Activated CD4-positive, alpha-beta memory T cell treated with anti-CD3 and anti-CD28 coated beads for 36 hours (primary cell): ENCODE measurements at regions not wholly inside any gene's neighbourhood (a gene's known extent, or its start where the extent isn't known, plus 50 kb on each side); places are given as distances from the start of the nearest gene placed in this dataset. TPM values are rescaled to one million over a fixed set of nuclear protein-coding genes. Genes with fewer than 3 reads are reported as not detected.

Source experiments
- CTCF ChIA-PET: fragments of 350-600 bp; sonication (Branson Sonifier 250); formaldehyde crosslinking; loops from one replicate; lab custom pipeline; 2021; ENCODE audit warnings: antibody characterized with exemption, inconsistent platforms; lab: Charles Lee
- POLR2A ChIA-PET: fragments of 350-600 bp; sonication (Branson Sonifier 250); formaldehyde crosslinking; loops from one replicate; lab custom pipeline; 2021; ENCODE audit warnings: antibody characterized with exemption; lab: Charles Lee
- DNase-seq: peaks from one replicate; pipeline ENCODE4 v3.0.0-alpha.2; 2020
- H3K27ac Mint-ChIP-seq: one replicate; pipeline ENCODE4 v1.8.0; 2021; ENCODE audit warnings: mixed read lengths
- H3K27me3 Mint-ChIP-seq: one replicate; pipeline ENCODE4 v1.8.0; 2021; ENCODE audit warnings: mixed read lengths
- H3K36me3 Mint-ChIP-seq: one replicate; pipeline ENCODE4 v1.8.0; 2021; ENCODE audit warnings: mixed read lengths
- H3K4me1 Mint-ChIP-seq: one replicate; pipeline ENCODE4 v1.8.0; 2021; ENCODE audit warnings: low read depth, mixed read lengths
- H3K4me3 Mint-ChIP-seq: one replicate; pipeline ENCODE4 v1.8.0; 2021; ENCODE audit warnings: mild to moderate bottlenecking, mixed read lengths
- H3K9me3 Mint-ChIP-seq: one replicate; pipeline ENCODE4 v1.8.0; 2021; ENCODE audit warnings: mixed read lengths
- intact Hi-C: fragments of 100-400 bp; cut with micrococcal nuclease; formaldehyde crosslinking; loops from one replicate; pipeline ENCODE4 v1.15.1; 2023
- microRNA-seq: library from miRNA; unstranded; fragments of <30 nt; microRNA quantifications from one replicate; pipeline ENCODE4 v1.2.0, GENCODE V29; 2022; ENCODE audit warnings: borderline number of aligned reads, borderline microRNAs expressed, borderline replicate concordance

- no peak for DNase-seq
- Mint-ChIP-seq H3K36me3 (no peaks in the 10 kb centered on the region), H3K27ac (no peak overlapping the region), H3K27me3 (peaks cover 2% of the 10 kb centered on the region), H3K9me3 (no peaks in the 10 kb centered on the region), H3K4me3 (no peak overlapping the region), H3K4me1 (no peaks in the 10 kb centered on the region)
- ChIA-PET POLR2A (no interaction called here), CTCF (interaction anchor here (0.7 kb wide), 1 partner anchor 48 kb away, joined by 3 read pairs; no protein-coding TSS in a partner anchor)
- intact Hi-C loops, result loop anchor here (10.0 kb wide), 1 partner anchor 233 kb away; no protein-coding TSS in a partner anchor
Observed at GRCh38 chr11:19307498-19307897, 66.8 kb upstream of the E2F8 start.

GRCh38 chr11:19306179-19306944, 65.6 kb upstream of the E2F8 start:
- Mint-ChIP-seq H3K4me3 (no peak overlapping the region), H3K27me3 (peaks cover 2% of the 10 kb centered on the region), H3K9me3 (no peaks in the 10 kb centered on the region), H3K36me3 (no peaks in the 10 kb centered on the region), H3K4me1 (no peaks in the 10 kb centered on the region), H3K27ac (no peak overlapping the region)
- no peak for DNase-seq
- ChIA-PET POLR2A (no interaction called here), CTCF (interaction anchor here (1.1 to 1.4 kb wide), 2 partner anchors 93 to 243 kb away, joined by 4 to 5 read pairs; no protein-coding TSS in a partner anchor)
- intact Hi-C loops, result loop anchor here (10.0 kb wide), 1 partner anchor 232 kb away; no protein-coding TSS in a partner anchor

- intact Hi-C loops, result loop anchor here (10.0 kb wide), 1 partner anchor 227 kb away; no protein-coding TSS in a partner anchor
- Mint-ChIP-seq H3K9me3 (no peaks in the 10 kb centered on the region), H3K27ac (no peak overlapping the region), H3K27me3 (peaks cover 7% of the 10 kb centered on the region), H3K4me1 (no peaks in the 10 kb centered on the region), H3K4me3 (no peak overlapping the region), H3K36me3 (no peaks in the 10 kb centered on the region)
- no peak for DNase-seq
- CTCF ChIA-PET, result no interaction called here
- POLR2A ChIA-PET, result no interaction called here
Observed at GRCh38 chr11:19301361-19301760, 60.6 kb upstream of the E2F8 start.

GRCh38 chr11:19294444-19294843, 53.7 kb upstream of the E2F8 start:
- no peaks in the 10 kb centered on the region for H3K36me3 Mint-ChIP-seq
- H3K9me3 Mint-ChIP-seq, result no peaks in the 10 kb centered on the region
- peaks cover 15% of the 10 kb centered on the region for H3K27me3 Mint-ChIP-seq
- ChIA-PET CTCF (no interaction called here), POLR2A (no interaction called here)
- H3K4me1 Mint-ChIP-seq, result no peaks in the 10 kb centered on the region
- no peak for DNase-seq
- no peak overlapping the region for H3K27ac Mint-ChIP-seq
- intact Hi-C loops, result no loop called here
- H3K4me3 Mint-ChIP-seq, result no peak overlapping the region

- CTCF ChIA-PET, result no interaction called here
- DNase-seq, result no peak
- Mint-ChIP-seq H3K9me3 (no peaks in the 10 kb centered on the region), H3K27me3 (peaks cover 7% of the 10 kb centered on the region), H3K4me3 (no peak overlapping the region), H3K4me1 (no peaks in the 10 kb centered on the region), H3K27ac (no peak overlapping the region), H3K36me3 (no peaks in the 10 kb centered on the region)
- intact Hi-C loops, result no loop called here
- POLR2A ChIA-PET, result no interaction called here
Observed at GRCh38 chr11:19291064-19291463, 50.3 kb upstream of the E2F8 start.

Small RNAs in the stretch of these regions (microRNA-seq; reads per million reads assigned to microRNA genes)
- gene MIR4486, result not detected
